GM12865 (cell line): ENCODE measurements at regions not wholly inside any gene's neighbourhood (a gene's known extent, or its start where the extent isn't known, plus 50 kb on each side); places are given as distances from the start of the nearest gene placed in this dataset.

Source experiments
- DNase-seq: peaks from one replicate; pipeline ENCODE4 v3.0.0; 2010; ENCODE audit warnings: low read depth
- H3K4me3 ChIP-seq: 2 replicates; pipeline ENCODE4 v1.5.1; 2011; ENCODE audit warnings: mild to moderate bottlenecking, low read depth, low read length, control low read depth
- TF ChIP-seq, protein P1 (sequence below): IDR thresholded peaks from 2 replicates; pipeline ENCODE4 v1.5.1; 2011; ENCODE audit warnings: low read length, control low read depth, low read depth, inconsistent platforms; ENCODE audit not compliant: insufficient read depth; ENCODE audit errors: missing control alignments

DNA sequence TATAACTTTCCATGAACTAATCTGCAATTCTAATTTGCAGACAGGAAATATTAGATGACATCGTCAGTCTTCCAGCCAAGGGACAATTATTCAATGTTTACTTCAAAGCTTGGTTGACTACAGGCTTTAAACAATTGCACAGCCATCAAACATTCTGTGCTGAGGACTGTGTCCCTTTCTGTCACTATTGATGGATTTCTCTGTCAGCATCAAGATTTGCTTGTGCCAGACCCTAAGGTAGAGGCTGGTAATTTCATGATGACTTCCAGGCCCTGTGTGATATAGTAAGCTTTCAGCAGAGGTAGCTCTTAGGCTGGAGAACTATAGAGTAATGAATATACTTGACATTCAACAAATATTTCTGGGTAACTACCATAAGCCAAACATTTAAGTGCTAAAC, 229.3 kb upstream of the ACTBL2 start:
- H3K4me3 ChIP-seq, result no peak overlapping the region
- DNase-seq, result no peak
- TF ChIP-seq, protein P1, sequence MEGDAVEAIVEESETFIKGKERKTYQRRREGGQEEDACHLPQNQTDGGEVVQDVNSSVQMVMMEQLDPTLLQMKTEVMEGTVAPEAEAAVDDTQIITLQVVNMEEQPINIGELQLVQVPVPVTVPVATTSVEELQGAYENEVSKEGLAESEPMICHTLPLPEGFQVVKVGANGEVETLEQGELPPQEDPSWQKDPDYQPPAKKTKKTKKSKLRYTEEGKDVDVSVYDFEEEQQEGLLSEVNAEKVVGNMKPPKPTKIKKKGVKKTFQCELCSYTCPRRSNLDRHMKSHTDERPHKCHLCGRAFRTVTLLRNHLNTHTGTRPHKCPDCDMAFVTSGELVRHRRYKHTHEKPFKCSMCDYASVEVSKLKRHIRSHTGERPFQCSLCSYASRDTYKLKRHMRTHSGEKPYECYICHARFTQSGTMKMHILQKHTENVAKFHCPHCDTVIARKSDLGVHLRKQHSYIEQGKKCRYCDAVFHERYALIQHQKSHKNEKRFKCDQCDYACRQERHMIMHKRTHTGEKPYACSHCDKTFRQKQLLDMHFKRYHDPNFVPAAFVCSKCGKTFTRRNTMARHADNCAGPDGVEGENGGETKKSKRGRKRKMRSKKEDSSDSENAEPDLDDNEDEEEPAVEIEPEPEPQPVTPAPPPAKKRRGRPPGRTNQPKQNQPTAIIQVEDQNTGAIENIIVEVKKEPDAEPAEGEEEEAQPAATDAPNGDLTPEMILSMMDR, result no peak

DNA sequence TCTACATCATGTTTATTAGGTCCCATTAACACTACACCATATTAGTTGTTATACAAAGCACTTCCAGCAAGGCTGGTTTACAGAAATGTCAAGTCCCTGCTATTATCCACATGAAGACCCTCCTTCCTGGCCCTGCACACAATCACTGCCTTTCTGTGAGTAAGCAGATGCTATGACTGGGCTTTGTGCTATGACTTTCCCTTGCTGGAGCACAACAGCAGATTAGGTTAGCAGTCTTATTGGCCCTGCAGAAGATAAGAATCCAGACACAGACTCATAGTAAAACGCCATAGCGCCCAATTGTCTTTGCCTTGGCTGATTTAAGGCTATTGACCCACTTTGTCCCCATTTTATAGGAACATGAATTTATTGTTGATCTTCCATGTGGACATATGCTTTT, 228.9 kb upstream of the ACTBL2 start:
- H3K4me3 ChIP-seq, result no peak overlapping the region
- no peak for DNase-seq
- TF ChIP-seq, protein P1, result no peak

DNA sequence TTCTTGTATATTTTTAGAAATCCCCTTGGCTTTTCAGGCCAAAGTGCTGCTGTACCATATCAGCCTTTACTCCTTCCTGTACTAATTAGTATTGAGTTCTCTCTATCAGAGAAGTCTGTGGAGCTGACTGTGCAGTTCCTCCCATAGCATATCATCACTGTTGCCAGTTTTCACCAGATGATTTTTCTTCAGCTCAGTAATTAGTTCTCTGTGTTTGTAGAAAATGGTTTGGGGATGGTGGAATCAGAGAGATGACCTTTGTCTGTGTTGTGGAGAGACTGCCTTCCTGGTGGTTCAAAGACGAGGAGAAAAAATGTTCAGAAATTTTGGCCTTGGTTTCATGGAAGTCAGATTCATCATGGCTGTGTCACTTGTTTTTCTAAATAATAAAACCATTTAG, 227.5 kb upstream of the ACTBL2 start:
- no peak overlapping the region for H3K4me3 ChIP-seq
- no peak for DNase-seq
- TF ChIP-seq, protein P1, result no peak

DNA sequence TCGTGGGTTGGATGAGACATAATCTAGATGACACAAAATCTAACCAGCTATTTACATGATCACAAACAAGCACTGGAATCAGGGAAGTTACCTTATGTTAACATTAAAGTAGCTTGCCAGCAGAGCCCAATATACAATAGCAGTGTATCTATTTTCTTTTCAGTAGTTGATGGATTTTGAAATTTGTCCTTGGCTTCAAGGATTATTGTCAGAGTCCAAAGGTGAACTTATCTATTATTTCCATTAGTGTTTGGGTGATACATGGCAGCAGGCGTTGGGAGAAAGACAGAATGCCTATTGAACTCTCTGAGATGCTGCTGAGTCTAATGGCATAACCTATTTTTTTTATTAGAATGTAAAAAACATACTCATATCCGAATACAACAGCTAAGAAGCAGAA, 223.2 kb upstream of the ACTBL2 start:
- TF ChIP-seq, protein P1, result no peak
- H3K4me3 ChIP-seq, result no peak overlapping the region
- no peak for DNase-seq

DNA sequence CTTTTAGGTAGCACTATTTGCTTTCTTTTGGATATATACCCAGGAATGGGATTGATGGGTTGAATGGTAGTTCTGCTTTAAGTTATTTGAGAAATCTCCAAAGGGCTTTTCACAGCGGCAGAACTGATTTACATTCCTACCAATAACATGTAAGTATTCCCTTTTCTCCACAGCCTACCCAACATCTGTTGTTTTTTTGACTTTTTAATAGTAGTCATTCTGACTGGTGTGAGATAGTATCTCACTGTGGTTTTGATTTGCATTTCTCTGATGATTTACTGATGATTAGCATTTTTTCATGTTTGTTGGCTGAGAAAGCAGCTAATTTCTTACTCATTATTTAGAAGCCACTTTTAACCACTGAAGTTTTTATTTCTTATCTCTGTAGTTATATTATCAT, 221.1 kb upstream of the ACTBL2 start:
- DNase-seq, result no peak
- TF ChIP-seq, protein P1, result no peak
- no peak overlapping the region for H3K4me3 ChIP-seq

DNA sequence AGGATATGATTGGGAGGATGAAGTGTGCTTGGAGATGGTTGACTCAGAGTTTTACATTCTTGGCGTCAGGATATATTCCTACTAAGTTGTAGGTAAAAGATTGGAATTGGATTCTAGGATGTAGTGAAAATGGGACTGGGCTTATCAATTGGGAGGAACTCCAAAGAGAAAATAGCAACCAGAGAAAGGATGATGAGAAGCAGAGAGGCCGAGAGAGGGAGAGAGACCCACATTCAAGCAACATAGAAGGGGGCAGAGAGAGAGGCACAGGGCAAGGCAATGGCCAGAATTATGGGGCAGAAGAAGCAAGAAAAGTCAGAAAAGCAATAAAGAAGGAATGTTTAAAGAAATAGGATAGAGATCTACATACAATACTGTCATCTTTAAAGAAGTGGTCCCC, 217.9 kb upstream of the ACTBL2 start:
- TF ChIP-seq, protein P1, result no peak
- DNase-seq, result no peak
- H3K4me3 ChIP-seq, result no peak overlapping the region

DNA sequence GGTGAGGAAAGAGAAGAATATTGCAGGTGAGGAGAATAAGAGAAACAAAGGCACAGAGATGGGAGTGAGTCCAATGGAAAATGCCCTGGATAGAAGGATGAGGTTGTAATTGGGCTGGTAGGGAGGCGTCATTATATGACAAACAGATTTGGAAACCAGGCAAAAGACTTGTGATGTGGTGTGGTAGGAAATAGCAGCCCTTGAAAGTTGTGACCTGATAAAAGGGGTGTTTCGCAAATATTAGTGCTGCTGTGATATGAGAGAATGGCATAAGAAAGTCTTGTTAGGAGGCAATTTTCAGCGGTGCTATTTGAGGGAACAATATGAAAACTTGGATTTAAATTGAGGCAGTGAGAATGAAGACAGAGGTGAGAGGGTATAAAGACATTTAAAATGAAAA, 217.5 kb upstream of the ACTBL2 start:
- H3K4me3 ChIP-seq, result no peak overlapping the region
- DNase-seq, result no peak
- TF ChIP-seq, protein P1, result no peak
